ENCODE measurements at regions not wholly inside any gene's neighbourhood (a gene's known extent, or its start where the extent isn't known, plus 50 kb on each side); places are given as distances from the start of the nearest gene placed in this dataset.
A peak's percentile ranks its signal among the peaks of the same experiment; 100 is the strongest.

GRCh38 chr12:67539946-67540345 is 108.6 kb upstream of the DYRK2 start:
- DNase-seq: no peak

GRCh38 chr12:67540920-67541624 is 107.5 kb upstream of the DYRK2 start:
- no peak for DNase-seq

GRCh38 chr12:67541625-67541991 is 106.9 kb upstream of the DYRK2 start:
- no peak for DNase-seq

- DNase-seq: no peak
Measured at GRCh38 chr12:67543021-67543770, 105.3 kb upstream of the DYRK2 start.

- DNase-seq: no peak
Measured at GRCh38 chr12:67545298-67545697, 103.2 kb upstream of the DYRK2 start.

- no peak for DNase-seq
Measured at GRCh38 chr12:67546746-67547145, 101.8 kb upstream of the DYRK2 start.

GRCh38 chr12:67555075-67555717 is 93.3 kb upstream of the DYRK2 start:
- DNase-seq: peak; percentile 41

- no peak for DNase-seq
Measured at GRCh38 chr12:67558775-67559174, 89.8 kb upstream of the DYRK2 start.

- no peak for DNase-seq
Measured at GRCh38 chr12:67559751-67560150, 88.8 kb upstream of the DYRK2 start.

- no peak for DNase-seq
Measured at GRCh38 chr12:67562513-67563287, 85.8 kb upstream of the DYRK2 start.

- DNase-seq: no peak
Measured at GRCh38 chr12:67568055-67568454, 80.5 kb upstream of the DYRK2 start.

- DNase-seq: no peak
Measured at GRCh38 chr12:67572492-67572891, 76.1 kb upstream of the DYRK2 start.

- DNase-seq: no peak
Measured at GRCh38 chr12:67573566-67573965, 75.0 kb upstream of the DYRK2 start.

GRCh38 chr12:67578976-67579661 is 69.4 kb upstream of the DYRK2 start:
- DNase-seq: no peak

- no peak for DNase-seq
Measured at GRCh38 chr12:67579662-67580003, 68.9 kb upstream of the DYRK2 start.

GRCh38 chr12:67582238-67582834 is 66.2 kb upstream of the DYRK2 start:
- no peak for DNase-seq

GRCh38 chr12:67582844-67583243 is 65.7 kb upstream of the DYRK2 start:
- no peak for DNase-seq

- no peak for DNase-seq
Measured at GRCh38 chr12:67586951-67587350, 61.6 kb upstream of the DYRK2 start.

- DNase-seq: no peak
Measured at GRCh38 chr12:67589078-67589477, 59.5 kb upstream of the DYRK2 start.

- DNase-seq: no peak
Measured at GRCh38 chr12:67590149-67590790, 58.3 kb upstream of the DYRK2 start.

- DNase-seq: no peak
Measured at GRCh38 chr12:67592228-67593011, 56.1 kb upstream of the DYRK2 start.

Measured in activated CD4-positive, CD25-positive, alpha-beta regulatory T cell treated with anti-CD3 and anti-CD28 coated beads, Interleukin-2, amount 50 U/mL, for 72 hours (primary cell).